NT2/D1 (cell line): ENCODE measurements at regions not wholly inside any gene's neighbourhood (a gene's known extent, or its start where the extent isn't known, plus 50 kb on each side); places are given as distances from the start of the nearest gene placed in this dataset.

Experiments used
- DNase-seq: peaks from one replicate; pipeline ENCODE4 v3.0.0-alpha.2; 2011; ENCODE audit warnings: low read depth, low spot score
- H3K27me3 ChIP-seq: 2 replicates; pipeline ENCODE4 v1.6.0; 2011; ENCODE audit warnings: mild to moderate bottlenecking; ENCODE audit not compliant: insufficient read length, insufficient read depth
- H3K36me3 ChIP-seq: 2 replicates; pipeline ENCODE4 v1.6.1; 2011; ENCODE audit warnings: mild to moderate bottlenecking, low read length, mixed read lengths; ENCODE audit not compliant: insufficient read depth, insufficient read length
- H3K4me1 ChIP-seq: 2 replicates; pipeline ENCODE4 v1.5.1; 2011; ENCODE audit not compliant: insufficient read depth, insufficient read length
- H3K4me3 ChIP-seq: 2 replicates; pipeline ENCODE4 v1.5.1; 2011; ENCODE audit warnings: low read depth; ENCODE audit not compliant: insufficient read length
- H3K9ac ChIP-seq: 2 replicates; pipeline ENCODE4 v1.6.0; 2011; ENCODE audit warnings: low read depth; ENCODE audit not compliant: insufficient read length
- H3K9me3 ChIP-seq: 2 replicates; pipeline ENCODE4 v1.5.1; 2011; ENCODE audit warnings: mild to moderate bottlenecking, low read length; ENCODE audit not compliant: insufficient read depth
- SUZ12 ChIP-seq: IDR thresholded peaks from 2 replicates; pipeline ENCODE4 v1.6.1; 2011; ENCODE audit not compliant: insufficient read length, insufficient read depth; ENCODE audit errors: extremely low read depth
- YY1 ChIP-seq: IDR thresholded peaks from 2 replicates; pipeline ENCODE4 v1.6.1; 2011; ENCODE audit not compliant: insufficient read length, insufficient read depth
- ZNF274 ChIP-seq: IDR thresholded peaks from 2 replicates; pipeline ENCODE4 v1.6.1; 2011; ENCODE audit warnings: mild to moderate bottlenecking, low read depth, low read length

DNA sequence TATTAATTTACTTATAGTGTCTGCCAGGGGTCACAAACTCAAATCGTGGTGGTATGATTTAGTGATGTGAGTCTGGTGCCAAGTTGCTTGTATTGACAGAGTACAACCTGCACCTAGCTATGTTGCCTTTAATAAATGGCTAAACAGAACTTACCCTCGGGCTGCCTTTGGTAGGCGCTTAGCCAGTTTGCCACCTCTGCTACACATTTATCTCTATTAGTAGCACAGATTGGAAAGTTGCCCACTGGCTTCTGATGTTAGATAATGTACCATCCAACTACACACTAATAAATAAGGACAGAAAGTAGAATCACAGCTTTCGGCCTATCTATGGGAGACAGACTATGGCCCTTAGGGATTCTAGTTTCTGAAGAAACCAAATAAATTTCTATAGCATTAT, 368.4 kb downstream of the MAN2A1 start:
- no peak overlapping the region for H3K4me3 ChIP-seq
- no peaks in the 10 kb centered on the region for H3K4me1 ChIP-seq
- TF ChIP-seq YY1 (no peak), SUZ12 (no peak), ZNF274 (no peak)
- H3K9ac ChIP-seq: no peak overlapping the region
- no peak for DNase-seq
- no peaks in the 10 kb centered on the region for H3K27me3 ChIP-seq
- H3K36me3 ChIP-seq: no peaks in the 10 kb centered on the region
- no peaks in the 10 kb centered on the region for H3K9me3 ChIP-seq

- Histone ChIP-seq H3K4me1 (no peaks in the 10 kb centered on the region), H3K4me3 (no peak overlapping the region), H3K27me3 (no peaks in the 10 kb centered on the region), H3K36me3 (no peaks in the 10 kb centered on the region), H3K9ac (no peak overlapping the region), H3K9me3 (no peaks in the 10 kb centered on the region)
- TF ChIP-seq ZNF274 (no peak), SUZ12 (no peak), YY1 (no peak)
- DNase-seq: no peak
Observed at GRCh38 chr5:110062246-110062645, 372.5 kb downstream of the MAN2A1 start.

GRCh38 chr5:110063640-110064602, 374.2 kb downstream of the MAN2A1 start:
- no peaks in the 10 kb centered on the region for H3K4me1 ChIP-seq
- no peaks in the 10 kb centered on the region for H3K36me3 ChIP-seq
- TF ChIP-seq ZNF274 (no peak), SUZ12 (no peak), YY1 (no peak)
- no peaks in the 10 kb centered on the region for H3K9me3 ChIP-seq
- no peak for DNase-seq
- no peaks in the 10 kb centered on the region for H3K27me3 ChIP-seq
- H3K9ac ChIP-seq: no peak overlapping the region
- H3K4me3 ChIP-seq: no peak overlapping the region

DNA sequence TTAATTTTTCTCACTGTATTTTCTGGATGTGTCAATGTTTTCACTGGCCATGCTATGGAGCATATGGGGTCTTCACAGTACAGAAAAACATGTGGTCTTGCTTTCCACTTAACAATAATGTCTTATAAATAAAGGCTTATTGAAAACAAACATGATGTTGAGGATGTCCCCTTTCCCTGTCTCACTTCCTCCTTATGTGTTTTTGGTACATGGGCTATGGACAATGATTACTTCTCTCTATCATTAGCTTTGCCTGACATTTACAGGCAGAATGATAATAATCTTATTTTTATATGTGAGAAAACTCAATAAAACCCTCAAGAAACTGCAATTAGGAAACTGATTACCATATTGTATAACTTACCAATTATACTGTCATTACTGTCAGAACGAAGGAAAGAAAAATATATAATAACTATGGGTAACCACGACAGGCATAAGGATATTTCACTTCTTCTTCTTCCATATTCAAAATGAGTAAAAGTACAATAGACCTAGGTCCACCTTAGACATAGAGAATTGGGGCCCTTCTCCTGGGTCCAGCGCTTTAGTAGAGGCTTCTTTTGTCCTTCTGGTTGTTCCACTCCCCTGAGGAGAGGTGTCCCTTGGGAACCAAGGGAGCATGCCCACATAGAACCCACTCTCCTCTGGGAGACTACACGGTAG, 375.0 kb downstream of the MAN2A1 start:
- H3K27me3 ChIP-seq: no peaks in the 10 kb centered on the region
- H3K4me3 ChIP-seq: no peak overlapping the region
- TF ChIP-seq YY1 (no peak), ZNF274 (no peak), SUZ12 (no peak)
- H3K4me1 ChIP-seq: no peaks in the 10 kb centered on the region
- H3K36me3 ChIP-seq: no peaks in the 10 kb centered on the region
- no peaks in the 10 kb centered on the region for H3K9me3 ChIP-seq
- DNase-seq: no peak
- no peak overlapping the region for H3K9ac ChIP-seq

DNA sequence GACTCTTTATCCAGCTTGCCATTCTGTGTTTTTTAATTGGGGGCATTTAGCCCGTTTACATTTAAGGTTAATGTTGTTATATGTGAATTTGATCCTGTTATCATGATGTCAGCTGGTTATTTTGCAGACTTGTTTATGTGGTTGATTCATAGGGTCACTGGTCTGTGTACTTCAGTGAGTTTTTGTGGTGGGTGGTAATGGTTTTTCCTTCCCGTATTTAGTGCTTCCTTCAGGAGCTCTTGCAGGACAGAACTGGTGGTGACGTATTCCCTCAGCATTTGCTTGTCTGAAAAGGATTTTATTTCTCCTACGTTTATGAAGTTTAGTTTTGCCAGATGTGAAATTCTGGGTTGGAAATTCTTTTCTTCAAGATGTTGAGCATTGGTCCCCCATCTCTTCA, 381.1 kb downstream of the MAN2A1 start:
- Histone ChIP-seq H3K9me3 (no peaks in the 10 kb centered on the region), H3K4me1 (no peaks in the 10 kb centered on the region), H3K4me3 (no peak overlapping the region), H3K9ac (no peak overlapping the region), H3K36me3 (no peaks in the 10 kb centered on the region), H3K27me3 (no peaks in the 10 kb centered on the region)
- DNase-seq: no peak
- TF ChIP-seq ZNF274 (no peak), YY1 (no peak), SUZ12 (no peak)

- no peaks in the 10 kb centered on the region for H3K27me3 ChIP-seq
- no peak for DNase-seq
- TF ChIP-seq ZNF274 (no peak), SUZ12 (no peak), YY1 (no peak)
- no peak overlapping the region for H3K9ac ChIP-seq
- no peaks in the 10 kb centered on the region for H3K9me3 ChIP-seq
- H3K36me3 ChIP-seq: no peaks in the 10 kb centered on the region
- H3K4me1 ChIP-seq: no peaks in the 10 kb centered on the region
- no peak overlapping the region for H3K4me3 ChIP-seq
Observed at GRCh38 chr5:110072651-110073050, 382.9 kb downstream of the MAN2A1 start.

DNA sequence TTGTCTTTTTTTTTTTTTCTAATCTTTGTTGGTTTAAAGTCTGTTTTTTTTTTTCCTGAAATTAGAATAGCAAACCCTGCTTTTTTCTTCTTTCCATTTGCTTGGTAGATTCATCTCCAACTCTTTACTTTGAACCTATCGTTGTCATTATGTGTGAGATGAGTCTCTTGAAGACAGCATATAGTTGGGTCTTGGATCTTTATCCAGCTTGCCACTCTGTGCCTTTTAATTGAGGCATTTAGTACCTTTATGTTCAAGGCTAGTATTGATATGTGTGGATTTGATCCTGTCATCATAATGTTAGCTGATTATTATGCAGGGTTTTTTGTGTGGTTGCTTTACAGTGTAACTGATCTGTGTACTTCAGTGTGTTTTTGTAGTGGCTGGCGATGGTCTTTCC, 383.8 kb downstream of the MAN2A1 start:
- no peak overlapping the region for H3K4me3 ChIP-seq
- no peaks in the 10 kb centered on the region for H3K27me3 ChIP-seq
- no peaks in the 10 kb centered on the region for H3K36me3 ChIP-seq
- H3K4me1 ChIP-seq: no peaks in the 10 kb centered on the region
- DNase-seq: no peak
- TF ChIP-seq SUZ12: no peak
- no peak for TF ChIP-seq ZNF274
- no peak for TF ChIP-seq YY1
- H3K9ac ChIP-seq: no peak overlapping the region
- no peaks in the 10 kb centered on the region for H3K9me3 ChIP-seq
